ENCODE measurements at regions not wholly inside any gene's neighbourhood (a gene's known extent, or its start where the extent isn't known, plus 50 kb on each side); places are given as distances from the start of the nearest gene placed in this dataset.

- TF ChIP-seq PATZ1 (CRISPR knock-in tag; IDR thresholded peaks at IDR 0.05; ENCODE audit: borderline replicate concordance) (no peak), CREB5 (CRISPR knock-in tag; IDR thresholded peaks at IDR 0.05; ENCODE audit: low read depth) (no peak), TSHZ2 (CRISPR knock-in tag; IDR thresholded peaks at IDR 0.05) (no peak), ZNF8 (CRISPR knock-in tag; IDR thresholded peaks at IDR 0.05) (no peak), GLIS3 (CRISPR knock-in tag; IDR thresholded peaks at IDR 0.05) (no peak), ARNTL (CRISPR knock-in tag; IDR thresholded peaks at IDR 0.05; ENCODE audit: borderline replicate concordance, low read depth) (no peak), ZNF565 (CRISPR knock-in tag; conservative IDR thresholded peaks at IDR 0.05; ENCODE audit: low read depth) (no peak), CSDC2 (CRISPR knock-in tag; IDR thresholded peaks at IDR 0.05) (no peak), CSRNP3 (CRISPR knock-in tag; IDR thresholded peaks at IDR 0.05) (no peak), ZFP3 (CRISPR knock-in tag; IDR thresholded peaks at IDR 0.05) (no peak), ZFP30 (CRISPR knock-in tag; IDR thresholded peaks at IDR 0.05) (no peak), ZC3H10 (CRISPR knock-in tag; IDR thresholded peaks at IDR 0.05) (no peak), TOX (CRISPR knock-in tag; IDR thresholded peaks at IDR 0.05; ENCODE audit: borderline replicate concordance) (no peak)
Measured at GRCh38 chr22:27224485-27225374, 567.3 kb downstream of the MIAT start.
